ENCODE measurements at regions not wholly inside any gene's neighbourhood (a gene's known extent, or its start where the extent isn't known, plus 50 kb on each side); places are given as distances from the start of the nearest gene placed in this dataset.

GRCh38 chr4:120004054-120004453, 62.6 kb downstream of the MAD2L1 start:
- TF ChIP-seq POLR2A (IDR thresholded peaks at IDR 0.05) (no peak), CTCF (IDR thresholded peaks at IDR 0.05) (no peak)

All from testis (tissue), 2 donors.